ENCODE measurements at regions not wholly inside any gene's neighbourhood (a gene's known extent, or its start where the extent isn't known, plus 50 kb on each side); places are given as distances from the start of the nearest gene placed in this dataset.

DNA sequence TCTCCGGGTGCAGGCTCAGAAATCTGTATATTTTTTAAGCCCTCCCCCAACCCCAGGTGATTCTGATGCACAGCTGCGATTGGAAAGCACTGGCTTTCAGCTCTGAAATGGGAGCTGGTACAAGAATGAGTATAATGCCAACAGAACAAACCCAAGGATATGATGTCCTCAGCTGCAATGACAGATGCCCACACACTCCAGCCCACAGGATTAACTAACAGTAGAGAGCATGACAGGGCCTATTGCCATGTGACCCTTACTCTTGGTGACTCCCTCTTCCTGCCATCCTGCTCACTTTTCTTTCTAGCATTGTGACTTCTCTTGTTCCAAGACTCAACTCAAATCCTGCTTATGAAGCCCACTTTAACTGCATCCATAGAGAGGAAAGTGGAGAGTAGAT, 174.5 kb downstream of the FGF18 start:
- Histone ChIP-seq H3K27me3 (ENCODE audit: control insufficient read depth in 1 of 2, insufficient read depth in 2 of 2, low read length in 2 of 2) (peaks cover 4 to 8% of the 10 kb centered on the region in 2 donors), H3K27ac (ENCODE audit: low read length) (no peak overlapping the region), H3K9ac (ENCODE audit: low read length in 2 of 2) (no peak overlapping the region), H3K4me3 (ENCODE audit: low read length in 2 of 2) (no peak overlapping the region), H3K36me3 (ENCODE audit: control insufficient read depth in 2 of 2, insufficient read depth in 2 of 2, low read length in 2 of 2) (no peaks in the 10 kb centered on the region), H3K4me1 (ENCODE audit: control insufficient read depth, insufficient read depth, low read length) (no peaks in the 10 kb centered on the region), H3K9me3 (ENCODE audit: control insufficient read depth in 2 of 2, low read length in 2 of 2) (peaks cover 0 to 5% of the 10 kb centered on the region in 2 donors)

DNA sequence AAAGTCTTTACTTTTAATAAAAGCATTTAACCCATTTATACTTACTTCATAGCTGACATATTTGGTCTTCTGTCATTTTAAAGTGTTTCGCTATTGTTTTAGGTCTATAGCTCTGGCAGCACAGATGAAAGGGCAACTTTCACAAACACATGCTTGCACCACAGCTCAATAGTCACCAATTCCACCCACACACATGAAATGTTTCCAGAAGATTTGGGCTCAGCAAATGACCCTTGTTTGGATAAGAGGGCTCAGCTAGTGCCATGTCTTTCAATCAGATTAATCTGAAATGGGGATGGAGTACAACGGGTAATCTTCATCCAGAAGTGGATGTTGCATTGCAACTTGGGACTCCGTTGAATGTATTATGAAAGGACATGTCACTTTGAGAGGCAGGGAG, 176.0 kb downstream of the FGF18 start:
- no peaks in the 10 kb centered on the region for H3K4me1 ChIP-seq (ENCODE audit: control insufficient read depth, insufficient read depth, low read length)
- H3K9me3 ChIP-seq (ENCODE audit: control insufficient read depth in 2 of 2, low read length in 2 of 2): peaks cover 0 to 5% of the 10 kb centered on the region in 2 donors
- no peak overlapping the region for H3K4me3 ChIP-seq (ENCODE audit: low read length in 2 of 2)
- H3K9ac ChIP-seq (ENCODE audit: low read length in 2 of 2): no peak overlapping the region
- H3K36me3 ChIP-seq (ENCODE audit: control insufficient read depth in 2 of 2, insufficient read depth in 2 of 2, low read length in 2 of 2): no peaks in the 10 kb centered on the region
- H3K27me3 ChIP-seq (ENCODE audit: control insufficient read depth in 1 of 2, insufficient read depth in 2 of 2, low read length in 2 of 2): peaks cover 4 to 8% of the 10 kb centered on the region in 2 donors
- H3K27ac ChIP-seq (ENCODE audit: low read length): no peak overlapping the region

DNA sequence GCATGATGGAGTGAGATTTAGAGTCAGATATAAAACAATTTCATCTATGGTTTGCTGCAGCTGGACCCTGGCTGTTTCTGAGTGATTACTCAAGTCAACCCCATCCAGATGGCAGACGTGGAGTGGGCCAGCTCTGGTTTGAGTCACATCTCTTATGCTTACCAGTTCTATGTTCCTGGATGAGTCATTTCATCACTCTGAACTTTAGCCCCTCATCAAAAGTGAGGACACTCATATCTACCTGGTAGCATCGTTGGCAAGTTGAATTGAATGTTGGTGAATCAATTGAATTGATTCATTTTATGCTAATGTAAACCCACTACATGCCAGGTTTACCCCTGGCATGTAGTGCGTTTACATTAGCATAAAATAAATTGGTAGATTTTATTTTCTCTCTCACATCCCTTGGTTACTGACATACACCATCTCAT, 176.4 kb downstream of the FGF18 start:
- H3K27me3 ChIP-seq (ENCODE audit: control insufficient read depth in 1 of 2, insufficient read depth in 2 of 2, low read length in 2 of 2): peaks cover 4 to 8% of the 10 kb centered on the region in 2 donors
- no peak overlapping the region for H3K9ac ChIP-seq (ENCODE audit: low read length in 2 of 2)
- no peak overlapping the region for H3K27ac ChIP-seq (ENCODE audit: low read length)
- H3K4me1 ChIP-seq (ENCODE audit: control insufficient read depth, insufficient read depth, low read length): no peaks in the 10 kb centered on the region
- H3K9me3 ChIP-seq (ENCODE audit: control insufficient read depth in 2 of 2, low read length in 2 of 2): peaks cover 0 to 5% of the 10 kb centered on the region in 2 donors
- H3K36me3 ChIP-seq (ENCODE audit: control insufficient read depth in 2 of 2, insufficient read depth in 2 of 2, low read length in 2 of 2): no peaks in the 10 kb centered on the region
- H3K4me3 ChIP-seq (ENCODE audit: low read length in 2 of 2): no peak overlapping the region

DNA sequence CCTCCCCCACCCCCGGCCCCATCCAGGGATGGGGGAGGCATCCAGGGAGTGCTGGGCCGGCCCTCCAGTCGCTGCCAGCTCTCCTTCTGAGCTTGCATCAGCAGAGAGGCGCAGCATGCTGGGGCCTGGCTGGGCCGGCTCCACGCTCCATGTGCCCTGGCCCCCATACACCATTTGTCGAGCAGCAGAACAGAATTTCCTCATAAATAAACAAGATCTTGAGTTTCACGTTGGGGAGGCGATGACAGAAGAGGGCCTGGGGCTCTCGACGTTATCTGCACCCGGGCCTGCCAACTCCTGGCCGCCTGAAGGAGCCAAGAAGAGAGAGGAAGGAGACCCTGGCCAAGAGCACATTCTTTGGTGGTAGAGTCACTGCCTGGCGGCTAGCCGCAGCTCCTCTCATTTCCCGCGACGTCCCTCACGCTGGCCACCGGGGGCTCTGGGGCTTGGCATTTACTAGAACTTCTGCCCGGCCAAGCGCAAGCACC, 177.0 kb downstream of the FGF18 start:
- Histone ChIP-seq H3K9ac (ENCODE audit: low read length in 2 of 2) (no peak overlapping the region), H3K4me3 (ENCODE audit: low read length in 2 of 2) (no peak overlapping the region), H3K9me3 (ENCODE audit: control insufficient read depth in 2 of 2, low read length in 2 of 2) (peaks cover 0 to 5% of the 10 kb centered on the region in 2 donors), H3K36me3 (ENCODE audit: control insufficient read depth in 2 of 2, insufficient read depth in 2 of 2, low read length in 2 of 2) (no peaks in the 10 kb centered on the region), H3K4me1 (ENCODE audit: control insufficient read depth, insufficient read depth, low read length) (no peaks in the 10 kb centered on the region), H3K27ac (ENCODE audit: low read length) (no peak overlapping the region), H3K27me3 (ENCODE audit: control insufficient read depth in 1 of 2, insufficient read depth in 2 of 2, low read length in 2 of 2) (peaks cover 4 to 8% of the 10 kb centered on the region in 2 donors)

DNA sequence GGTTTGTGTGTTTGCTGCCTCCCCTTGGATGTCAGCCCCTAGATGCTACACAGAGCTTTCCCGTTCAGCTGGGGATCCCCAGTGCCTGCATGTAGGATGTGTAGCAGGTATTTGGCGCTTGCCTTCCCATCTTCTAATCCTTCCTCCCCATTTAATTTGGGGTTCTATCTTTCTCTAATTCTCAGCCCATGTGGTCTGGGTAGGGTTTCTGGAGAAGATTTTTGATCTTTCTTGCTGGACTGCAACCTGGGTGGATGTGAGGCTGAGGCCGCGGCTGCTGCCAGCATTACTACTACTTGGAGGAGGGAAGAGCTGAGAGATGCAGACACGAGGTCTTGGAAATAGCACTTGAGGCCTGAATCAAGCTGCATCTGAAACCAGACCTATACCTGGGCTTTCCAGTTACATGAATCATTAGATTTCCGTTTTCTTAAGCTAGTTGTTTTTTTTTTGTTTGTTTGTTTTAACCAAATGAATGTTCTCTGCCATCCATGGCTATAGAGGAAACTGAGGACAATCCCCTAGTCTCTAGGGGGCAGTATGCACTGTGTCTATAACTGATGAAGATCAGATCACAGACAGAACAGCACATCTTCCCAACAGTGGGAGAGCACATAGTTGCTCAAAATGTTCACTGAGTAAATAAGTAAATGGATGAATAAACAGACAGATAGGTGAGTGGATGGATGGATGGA, 178.6 kb downstream of the FGF18 start:
- H3K27ac ChIP-seq (ENCODE audit: low read length): no peak overlapping the region
- no peaks in the 10 kb centered on the region for H3K36me3 ChIP-seq (ENCODE audit: control insufficient read depth in 2 of 2, insufficient read depth in 2 of 2, low read length in 2 of 2)
- no peaks in the 10 kb centered on the region for H3K4me1 ChIP-seq (ENCODE audit: control insufficient read depth, insufficient read depth, low read length)
- no peak overlapping the region for H3K9ac ChIP-seq (ENCODE audit: low read length in 2 of 2)
- H3K27me3 ChIP-seq (ENCODE audit: control insufficient read depth in 1 of 2, insufficient read depth in 2 of 2, low read length in 2 of 2): peaks cover 4 to 8% of the 10 kb centered on the region in 2 donors
- H3K4me3 ChIP-seq (ENCODE audit: low read length in 2 of 2): no peak overlapping the region
- H3K9me3 ChIP-seq (ENCODE audit: control insufficient read depth in 2 of 2, low read length in 2 of 2): peaks cover 0 to 5% of the 10 kb centered on the region in 2 donors

DNA sequence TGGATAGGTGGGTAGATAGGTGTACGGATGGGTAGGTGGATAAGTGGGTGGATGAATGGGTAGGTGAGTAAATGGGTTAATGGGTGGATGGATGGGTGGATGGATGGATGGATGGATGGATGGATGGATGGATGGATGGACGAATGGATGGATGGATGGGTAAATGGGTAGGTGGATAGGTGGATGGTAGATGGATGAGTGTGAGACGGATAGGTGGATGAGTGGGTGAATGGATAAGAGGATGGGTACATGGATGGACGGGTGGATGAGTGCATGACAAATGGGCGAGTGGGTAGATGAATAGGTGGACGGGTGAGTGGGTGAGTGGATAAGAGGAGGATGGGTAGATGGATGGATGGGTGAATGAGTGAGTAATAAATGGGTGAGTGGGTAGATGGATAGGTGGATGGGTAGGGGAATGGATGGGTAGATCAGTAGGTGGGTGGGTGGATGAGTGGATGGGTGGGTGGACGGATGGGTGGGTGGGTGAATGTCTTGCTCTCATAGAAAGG, 179.2 kb downstream of the FGF18 start:
- H3K27ac ChIP-seq (ENCODE audit: low read length): no peak overlapping the region
- H3K9ac ChIP-seq (ENCODE audit: low read length in 2 of 2): no peak overlapping the region
- H3K36me3 ChIP-seq (ENCODE audit: control insufficient read depth in 2 of 2, insufficient read depth in 2 of 2, low read length in 2 of 2): no peaks in the 10 kb centered on the region
- peaks cover 4 to 6% of the 10 kb centered on the region in 2 donors for H3K27me3 ChIP-seq (ENCODE audit: control insufficient read depth in 1 of 2, insufficient read depth in 2 of 2, low read length in 2 of 2)
- H3K4me3 ChIP-seq (ENCODE audit: low read length in 2 of 2): no peak overlapping the region
- peaks cover 0 to 5% of the 10 kb centered on the region in 2 donors for H3K9me3 ChIP-seq (ENCODE audit: control insufficient read depth in 2 of 2, low read length in 2 of 2)
- no peaks in the 10 kb centered on the region for H3K4me1 ChIP-seq (ENCODE audit: control insufficient read depth, insufficient read depth, low read length)

DNA sequence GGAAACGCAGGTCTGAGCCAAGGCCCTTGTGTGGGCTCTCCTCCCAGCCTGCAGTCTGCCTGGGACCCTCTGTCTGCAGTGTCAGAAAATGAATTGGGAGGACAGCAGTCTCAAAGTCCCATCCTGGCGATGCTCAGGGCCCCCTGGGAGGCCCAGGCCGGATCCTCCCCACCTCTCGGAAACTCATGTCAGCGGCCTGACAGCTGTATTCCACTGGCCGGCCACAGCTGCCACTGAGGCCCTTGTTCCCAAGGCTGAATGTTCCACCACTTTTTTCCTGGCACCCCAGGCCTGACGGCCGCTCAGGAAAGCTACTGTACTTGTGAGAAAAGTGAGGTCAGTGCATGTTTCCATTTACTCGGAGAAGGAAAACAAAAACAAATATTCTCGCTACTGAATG, 180.0 kb downstream of the FGF18 start:
- peaks cover 0 to 5% of the 10 kb centered on the region in 2 donors for H3K9me3 ChIP-seq (ENCODE audit: control insufficient read depth in 2 of 2, low read length in 2 of 2)
- H3K9ac ChIP-seq (ENCODE audit: low read length in 2 of 2): no peak overlapping the region
- H3K36me3 ChIP-seq (ENCODE audit: control insufficient read depth in 2 of 2, insufficient read depth in 2 of 2, low read length in 2 of 2): no peaks in the 10 kb centered on the region
- no peak overlapping the region for H3K27ac ChIP-seq (ENCODE audit: low read length)
- H3K4me3 ChIP-seq (ENCODE audit: low read length in 2 of 2): no peak overlapping the region
- peaks cover 4 to 6% of the 10 kb centered on the region in 2 donors for H3K27me3 ChIP-seq (ENCODE audit: control insufficient read depth in 1 of 2, insufficient read depth in 2 of 2, low read length in 2 of 2)
- no peaks in the 10 kb centered on the region for H3K4me1 ChIP-seq (ENCODE audit: control insufficient read depth, insufficient read depth, low read length)

DNA sequence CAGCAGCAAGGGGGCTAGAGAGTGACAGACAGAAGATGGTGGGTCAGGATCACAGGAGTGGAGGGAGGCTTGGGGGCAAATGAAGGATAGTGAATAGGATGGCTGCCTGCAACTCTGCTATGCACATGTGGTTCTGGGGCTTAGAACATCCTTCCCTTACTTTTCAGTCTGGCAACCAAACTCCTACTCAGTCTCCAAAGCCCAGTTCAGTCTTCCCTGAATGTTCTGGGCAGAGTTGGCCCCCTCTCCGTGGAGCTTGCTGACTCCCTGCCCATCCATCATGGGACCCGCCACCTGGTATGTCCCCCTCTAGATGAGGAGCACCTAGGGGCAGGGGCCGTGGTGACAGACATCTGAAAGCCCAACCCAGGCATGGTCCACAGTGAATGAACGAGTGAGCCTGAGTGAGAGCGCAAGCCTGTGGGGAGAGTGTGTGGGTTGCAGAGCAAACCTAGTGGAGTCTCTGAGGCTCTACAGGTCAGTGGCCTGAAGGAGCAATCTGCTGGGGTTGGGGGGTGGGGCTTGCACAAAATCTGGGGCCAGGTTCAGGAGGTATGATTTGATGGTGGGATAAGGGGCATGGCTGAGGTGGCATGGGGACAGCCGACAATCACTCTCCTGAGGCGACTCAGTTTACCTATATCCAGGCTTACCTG, 180.6 kb downstream of the FGF18 start:
- Histone ChIP-seq H3K9ac (ENCODE audit: low read length in 2 of 2) (no peak overlapping the region), H3K4me3 (ENCODE audit: low read length in 2 of 2) (no peak overlapping the region), H3K4me1 (ENCODE audit: control insufficient read depth, insufficient read depth, low read length) (no peaks in the 10 kb centered on the region), H3K27me3 (ENCODE audit: control insufficient read depth in 1 of 2, insufficient read depth in 2 of 2, low read length in 2 of 2) (peaks cover 4 to 6% of the 10 kb centered on the region in 2 donors), H3K27ac (ENCODE audit: low read length) (no peak overlapping the region), H3K36me3 (ENCODE audit: control insufficient read depth in 2 of 2, insufficient read depth in 2 of 2, low read length in 2 of 2) (no peaks in the 10 kb centered on the region), H3K9me3 (ENCODE audit: control insufficient read depth in 2 of 2, low read length in 2 of 2) (peaks cover 0 to 5% of the 10 kb centered on the region in 2 donors)

DNA sequence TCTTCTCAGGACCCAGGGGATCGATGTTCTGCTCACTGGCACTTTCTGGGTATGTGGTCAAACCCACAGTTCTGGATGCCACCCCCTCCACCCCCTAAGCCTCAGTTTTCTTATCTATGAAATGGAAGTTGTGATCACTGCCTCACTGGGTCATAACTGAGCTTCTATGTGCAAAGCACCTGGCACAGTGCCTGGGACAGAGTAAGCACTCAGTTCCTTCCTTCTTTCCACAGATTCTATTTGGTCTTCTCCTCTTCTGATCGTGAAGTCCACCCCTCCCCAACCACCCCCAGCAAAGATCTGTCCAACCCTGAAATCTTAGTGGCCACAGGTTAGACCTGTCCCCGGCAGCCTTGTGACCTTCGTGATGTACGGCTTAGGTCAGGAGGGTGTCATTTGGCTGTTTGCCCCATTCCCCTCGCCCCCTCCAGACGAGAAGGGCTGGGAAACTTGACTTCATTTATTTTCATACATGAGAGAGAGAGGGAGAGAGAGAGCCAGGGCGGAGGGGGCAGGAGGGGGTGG, 181.4 kb downstream of the FGF18 start:
- H3K27ac ChIP-seq (ENCODE audit: low read length): no peak overlapping the region
- H3K9ac ChIP-seq (ENCODE audit: low read length in 2 of 2): no peak overlapping the region
- H3K27me3 ChIP-seq (ENCODE audit: control insufficient read depth in 1 of 2, insufficient read depth in 2 of 2, low read length in 2 of 2): peaks cover 4 to 6% of the 10 kb centered on the region in 2 donors

DNA sequence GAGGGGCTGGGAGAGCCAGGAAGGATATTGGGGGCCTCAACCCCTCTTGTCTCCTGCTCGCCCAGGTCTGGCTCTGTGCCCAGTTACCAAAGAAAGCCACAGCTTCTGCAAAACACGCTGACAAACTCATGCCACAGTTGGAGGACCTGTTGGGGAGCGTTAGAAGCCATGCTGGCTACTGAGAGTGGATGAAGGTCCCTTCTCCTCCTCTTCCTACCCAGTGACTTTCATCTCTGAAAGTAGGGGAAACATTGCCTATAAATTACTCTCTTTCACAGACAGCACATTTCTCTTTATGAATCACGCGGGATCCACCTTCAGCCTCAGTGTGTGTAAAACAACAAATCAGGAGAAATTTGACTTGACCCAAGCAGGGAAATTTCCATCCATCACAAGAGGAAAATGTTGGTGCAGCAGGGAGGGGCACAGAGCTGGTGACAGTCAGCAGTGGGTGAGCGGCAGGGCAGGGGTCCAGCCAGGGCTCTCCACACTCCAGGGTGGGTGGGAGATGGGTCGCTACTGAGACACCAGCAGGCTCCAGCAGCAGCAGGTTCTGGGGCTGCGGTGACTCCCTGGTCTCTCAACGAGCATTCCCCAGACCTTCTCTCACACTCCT, 181.9 kb downstream of the FGF18 start:
- no peak overlapping the region for H3K4me3 ChIP-seq (ENCODE audit: low read length in 2 of 2)
- no peaks in the 10 kb centered on the region for H3K36me3 ChIP-seq (ENCODE audit: control insufficient read depth in 2 of 2, insufficient read depth in 2 of 2, low read length in 2 of 2)
- no peak overlapping the region for H3K9ac ChIP-seq (ENCODE audit: low read length in 2 of 2)
- peaks cover under 1 to 5% of the 10 kb centered on the region in 2 donors for H3K9me3 ChIP-seq (ENCODE audit: control insufficient read depth in 2 of 2, low read length in 2 of 2)
- peaks cover 4 to 6% of the 10 kb centered on the region in 2 donors for H3K27me3 ChIP-seq (ENCODE audit: control insufficient read depth in 1 of 2, insufficient read depth in 2 of 2, low read length in 2 of 2)
- H3K27ac ChIP-seq (ENCODE audit: low read length): no peak overlapping the region
- no peaks in the 10 kb centered on the region for H3K4me1 ChIP-seq (ENCODE audit: control insufficient read depth, insufficient read depth, low read length)

More for the DNA sequence above, 181.4 kb downstream of the FGF18 start:
- H3K36me3 ChIP-seq (ENCODE audit: control insufficient read depth in 2 of 2, insufficient read depth in 2 of 2, low read length in 2 of 2): no peaks in the 10 kb centered on the region
- H3K4me3 ChIP-seq (ENCODE audit: low read length in 2 of 2): no peak overlapping the region
- H3K9me3 ChIP-seq (ENCODE audit: control insufficient read depth in 2 of 2, low read length in 2 of 2): peaks cover 0 to 5% of the 10 kb centered on the region in 2 donors
- no peaks in the 10 kb centered on the region for H3K4me1 ChIP-seq (ENCODE audit: control insufficient read depth, insufficient read depth, low read length)
